Uterus (tissue), 2 donors: ENCODE measurements at regions not wholly inside any gene's neighbourhood (a gene's known extent, or its start where the extent isn't known, plus 50 kb on each side); places are given as distances from the start of the nearest gene placed in this dataset.

ENCODE experiments used
- POLR2A ChIP-seq, 2 donors: fragments of 450-650 bp; IDR thresholded peaks; one replicate each; pipeline ENCODE4 v1.6.1; 2016; ENCODE audit warnings: antibody characterized with exemption in 2 of 2, mild to moderate bottlenecking in 1 of 2, moderate library complexity in 1 of 2
- TF ChIP-seq, protein P1 (sequence below), 4 experiments: fragments of 200-600 bp in 2 of 4; fragments of 450-650 bp in 2 of 4; sonication (generic) in 2 of 4; IDR thresholded peaks; one replicate each; pipeline ENCODE4 v1.5.1; 2016 to 2019; ENCODE audit warnings: antibody characterized with exemption in 4 of 4, mild to moderate bottlenecking in 2 of 4, moderate library complexity in 1 of 4

DNA sequence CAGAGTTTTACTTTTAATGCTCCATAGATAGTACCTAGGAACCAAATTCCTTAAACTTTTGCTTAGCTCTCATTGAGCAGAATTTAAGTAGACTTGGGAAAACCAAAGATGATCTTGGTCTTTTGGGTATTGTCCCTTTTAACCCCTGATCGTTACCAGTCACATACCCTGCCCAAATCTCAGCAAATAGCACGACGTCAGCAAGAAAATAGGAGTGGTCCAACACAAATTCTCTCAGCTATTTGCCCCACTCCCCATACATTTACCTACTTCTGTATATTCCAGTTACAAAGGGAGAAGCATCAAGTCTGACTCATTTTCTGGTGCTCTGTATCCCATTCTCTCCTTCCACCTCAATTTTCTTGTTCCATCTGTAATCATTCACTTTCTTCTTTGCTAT, 387.3 kb downstream of the CCDC85A start:
- TF ChIP-seq, protein P1, sequence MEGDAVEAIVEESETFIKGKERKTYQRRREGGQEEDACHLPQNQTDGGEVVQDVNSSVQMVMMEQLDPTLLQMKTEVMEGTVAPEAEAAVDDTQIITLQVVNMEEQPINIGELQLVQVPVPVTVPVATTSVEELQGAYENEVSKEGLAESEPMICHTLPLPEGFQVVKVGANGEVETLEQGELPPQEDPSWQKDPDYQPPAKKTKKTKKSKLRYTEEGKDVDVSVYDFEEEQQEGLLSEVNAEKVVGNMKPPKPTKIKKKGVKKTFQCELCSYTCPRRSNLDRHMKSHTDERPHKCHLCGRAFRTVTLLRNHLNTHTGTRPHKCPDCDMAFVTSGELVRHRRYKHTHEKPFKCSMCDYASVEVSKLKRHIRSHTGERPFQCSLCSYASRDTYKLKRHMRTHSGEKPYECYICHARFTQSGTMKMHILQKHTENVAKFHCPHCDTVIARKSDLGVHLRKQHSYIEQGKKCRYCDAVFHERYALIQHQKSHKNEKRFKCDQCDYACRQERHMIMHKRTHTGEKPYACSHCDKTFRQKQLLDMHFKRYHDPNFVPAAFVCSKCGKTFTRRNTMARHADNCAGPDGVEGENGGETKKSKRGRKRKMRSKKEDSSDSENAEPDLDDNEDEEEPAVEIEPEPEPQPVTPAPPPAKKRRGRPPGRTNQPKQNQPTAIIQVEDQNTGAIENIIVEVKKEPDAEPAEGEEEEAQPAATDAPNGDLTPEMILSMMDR (IDR thresholded peaks at IDR 0.05): no peak
- no peak for TF ChIP-seq POLR2A (IDR thresholded peaks at IDR 0.05)
